Head of caudate nucleus (tissue), 42 donors: ENCODE measurements at regions not wholly inside any gene's neighbourhood (a gene's known extent, or its start where the extent isn't known, plus 50 kb on each side); places are given as distances from the start of the nearest gene placed in this dataset.

Experiments used
- DNase-seq, 42 donors: peaks; one replicate each; pipeline versions ENCODE4 v3.0.0 to v3.0.0-alpha.2; 2020 to 2021; ENCODE audit warnings: mixed read lengths in 7 of 42
- intact Hi-C: fragments of 100-400 bp; cut with DNase I; formaldehyde crosslinking; loops from one replicate; pipeline ENCODE4 v1.15.0; 2022

- intact Hi-C loops = no loop called here
- DNase-seq = peak in 1 of 42 donors; percentile 9
Observed at GRCh38 chr9:126223798-126224531, 102.7 kb upstream of the MVB12B start.

- peak in 1 of 42 donors; percentile 23 for DNase-seq
- intact Hi-C loops = loop anchor here (5.0 kb wide), 1 partner anchor 76 kb away; no protein-coding TSS in a partner anchor
Observed at GRCh38 chr9:126225611-126226609, 100.7 kb upstream of the MVB12B start.

- intact Hi-C loops = loop anchor here (5.0 kb wide), 1 partner anchor 75 kb away; no protein-coding TSS in a partner anchor
- DNase-seq = peak in 11 of 42 donors; percentile 14 to 56 (median 30)
Observed at GRCh38 chr9:126226991-126227936, 99.4 kb upstream of the MVB12B start.

- intact Hi-C loops = loop anchor here (5.0 kb wide), 1 partner anchor 74 kb away; no protein-coding TSS in a partner anchor
- peak in 1 of 42 donors; percentile 36 for DNase-seq
Observed at GRCh38 chr9:126228111-126228780, 98.4 kb upstream of the MVB12B start.

- DNase-seq = peak; percentile 69 to 94 (median 86)
- intact Hi-C loops = loop anchor here (5.0 kb wide), 1 partner anchor 73 kb away; no protein-coding TSS in a partner anchor
Observed at GRCh38 chr9:126228781-126229444, 97.7 kb upstream of the MVB12B start.

GRCh38 chr9:126229501-126229900, 97.1 kb upstream of the MVB12B start:
- DNase-seq = no peak
- intact Hi-C loops = loop anchor here (5.0 kb wide), 1 partner anchor 73 kb away; no protein-coding TSS in a partner anchor

GRCh38 chr9:126230692-126231091, 95.9 kb upstream of the MVB12B start:
- no peak for DNase-seq
- intact Hi-C loops = loop anchor here (10.0 kb wide), 1 partner anchor 264 kb away; no protein-coding TSS in a partner anchor

GRCh38 chr9:126232461-126232860, 94.2 kb upstream of the MVB12B start:
- DNase-seq = no peak
- intact Hi-C loops = loop anchor here (10.0 kb wide), 1 partner anchor 262 kb away; no protein-coding TSS in a partner anchor

- DNase-seq = no peak
Observed at GRCh38 chr9:126233175-126233574, 93.5 kb upstream of the MVB12B start.

GRCh38 chr9:126233913-126234525, 92.6 kb upstream of the MVB12B start:
- intact Hi-C loops = loop anchor here (10.0 kb wide), 1 partner anchor 261 kb away; no protein-coding TSS in a partner anchor

More at GRCh38 chr9:126233175-126233574, 93.5 kb upstream of the MVB12B start:
- intact Hi-C loops = loop anchor here (10.0 kb wide), 1 partner anchor 262 kb away; no protein-coding TSS in a partner anchor

GRCh38 chr9:126234681-126235335, 91.8 kb upstream of the MVB12B start:
- intact Hi-C loops = loop anchor here (10.0 kb wide), 1 partner anchor 260 kb away; no protein-coding TSS in a partner anchor
- no peak for DNase-seq

More at GRCh38 chr9:126233913-126234525, 92.6 kb upstream of the MVB12B start:
- no peak for DNase-seq

- intact Hi-C loops = loop anchor here (10.0 kb wide), 1 partner anchor 259 kb away; no protein-coding TSS in a partner anchor
- DNase-seq = no peak
Observed at GRCh38 chr9:126235336-126236243, 91.0 kb upstream of the MVB12B start.

- intact Hi-C loops = loop anchor here (10.0 kb wide), 1 partner anchor 259 kb away; no protein-coding TSS in a partner anchor
Observed at GRCh38 chr9:126236273-126236672, 90.4 kb upstream of the MVB12B start.

GRCh38 chr9:126238415-126238814, 88.2 kb upstream of the MVB12B start:
- intact Hi-C loops = loop anchor here (10.0 kb wide), 1 partner anchor 256 kb away; no protein-coding TSS in a partner anchor

More at GRCh38 chr9:126236273-126236672, 90.4 kb upstream of the MVB12B start:
- DNase-seq = no peak

More at GRCh38 chr9:126238415-126238814, 88.2 kb upstream of the MVB12B start:
- no peak for DNase-seq
